HL-60 (cell line): ENCODE measurements at regions not wholly inside any gene's neighbourhood (a gene's known extent, or its start where the extent isn't known, plus 50 kb on each side); places are given as distances from the start of the nearest gene placed in this dataset.

Experiments
- DNase-seq, 2 experiments: peaks; one replicate each; pipeline ENCODE4 v3.0.0-alpha.2; 2010 to 2020; ENCODE audit warnings: low read depth in 1 of 2, low spot score in 1 of 2
- H3K27ac ChIP-seq: fragments of 250-450 bp; sonication (Bioruptor Pico); replicated peaks from 2 replicates; pipeline ENCODE4 v1.5.1; 2020; ENCODE audit warnings: mild to moderate bottlenecking, moderate library complexity
- H3K27me3 ChIP-seq: fragments of 250-450 bp; sonication (Bioruptor Pico); 2 replicates; pipeline ENCODE4 v1.5.1; 2021; ENCODE audit warnings: mild to moderate bottlenecking, moderate library complexity; ENCODE audit not compliant: insufficient read depth, poor library complexity, severe bottlenecking
- H3K4me3 ChIP-seq: replicated peaks from 2 replicates; pipeline ENCODE4 v1.5.1; 2011; ENCODE audit warnings: mild to moderate bottlenecking, control low read depth, low read length; ENCODE audit not compliant: insufficient read depth
- CTCF ChIP-seq: IDR thresholded peaks from one replicate; pipeline ENCODE4 v1.5.1; 2011; ENCODE audit warnings: low read length, control low read depth, inconsistent platforms; ENCODE audit not compliant: insufficient read depth
- GABPA ChIP-seq: IDR thresholded peaks from 2 replicates; pipeline ENCODE4 v1.6.1; 2012; ENCODE audit warnings: low read depth
- POLR2AphosphoS5 ChIP-seq: IDR thresholded peaks from 2 replicates; pipeline ENCODE4 v1.6.1; 2012; ENCODE audit warnings: low read depth
- SPI1 ChIP-seq: IDR thresholded peaks from 2 replicates; pipeline ENCODE4 v1.6.1; 2012; ENCODE audit warnings: low read depth, mild to moderate bottlenecking, borderline replicate concordance
- TF ChIP-seq, protein P1 (sequence below): IDR thresholded peaks from 2 replicates; pipeline ENCODE4 v1.6.1; 2012; ENCODE audit warnings: low read depth; ENCODE audit not compliant: insufficient replicate concordance

DNA sequence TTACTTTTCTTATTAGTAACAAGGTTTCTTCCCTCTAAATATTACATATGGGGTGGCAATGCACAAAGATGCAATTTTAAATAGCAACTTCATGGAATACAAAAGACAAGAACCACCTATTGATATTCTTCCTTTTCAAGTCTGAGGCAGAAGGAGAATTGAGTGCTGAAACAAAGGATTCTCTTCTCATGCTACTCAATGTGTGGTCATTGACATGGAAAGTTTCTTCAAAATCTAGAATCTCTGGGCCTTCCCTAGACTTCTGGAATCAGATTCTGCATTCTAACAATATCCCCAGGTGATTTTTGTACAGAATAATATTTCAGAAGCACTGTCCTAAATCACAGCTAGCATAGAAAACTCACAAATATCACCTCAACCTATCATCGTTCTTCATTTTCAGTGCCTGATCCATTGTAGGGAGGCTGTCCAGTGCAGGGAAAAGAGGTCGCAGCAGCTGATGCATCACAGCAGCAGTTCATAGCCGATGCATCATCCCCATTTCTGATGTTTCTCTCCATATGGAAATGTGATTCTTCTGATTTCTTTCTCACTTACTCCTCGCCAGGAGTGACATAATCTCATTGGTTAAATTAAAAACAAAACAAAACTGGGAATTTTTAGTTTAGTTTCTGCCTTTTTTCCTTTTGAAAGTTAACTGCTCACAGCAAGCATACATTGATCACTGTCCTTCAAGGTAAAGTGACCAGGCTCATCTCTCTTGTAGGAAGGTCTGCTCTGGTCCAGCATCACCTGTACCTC lies 139.5 kb upstream of the FAM83B start:
- no peak overlapping the region for H3K27ac ChIP-seq
- DNase-seq, result no peak
- H3K27me3 ChIP-seq, result no peaks in the 10 kb centered on the region
- TF ChIP-seq, protein P1, sequence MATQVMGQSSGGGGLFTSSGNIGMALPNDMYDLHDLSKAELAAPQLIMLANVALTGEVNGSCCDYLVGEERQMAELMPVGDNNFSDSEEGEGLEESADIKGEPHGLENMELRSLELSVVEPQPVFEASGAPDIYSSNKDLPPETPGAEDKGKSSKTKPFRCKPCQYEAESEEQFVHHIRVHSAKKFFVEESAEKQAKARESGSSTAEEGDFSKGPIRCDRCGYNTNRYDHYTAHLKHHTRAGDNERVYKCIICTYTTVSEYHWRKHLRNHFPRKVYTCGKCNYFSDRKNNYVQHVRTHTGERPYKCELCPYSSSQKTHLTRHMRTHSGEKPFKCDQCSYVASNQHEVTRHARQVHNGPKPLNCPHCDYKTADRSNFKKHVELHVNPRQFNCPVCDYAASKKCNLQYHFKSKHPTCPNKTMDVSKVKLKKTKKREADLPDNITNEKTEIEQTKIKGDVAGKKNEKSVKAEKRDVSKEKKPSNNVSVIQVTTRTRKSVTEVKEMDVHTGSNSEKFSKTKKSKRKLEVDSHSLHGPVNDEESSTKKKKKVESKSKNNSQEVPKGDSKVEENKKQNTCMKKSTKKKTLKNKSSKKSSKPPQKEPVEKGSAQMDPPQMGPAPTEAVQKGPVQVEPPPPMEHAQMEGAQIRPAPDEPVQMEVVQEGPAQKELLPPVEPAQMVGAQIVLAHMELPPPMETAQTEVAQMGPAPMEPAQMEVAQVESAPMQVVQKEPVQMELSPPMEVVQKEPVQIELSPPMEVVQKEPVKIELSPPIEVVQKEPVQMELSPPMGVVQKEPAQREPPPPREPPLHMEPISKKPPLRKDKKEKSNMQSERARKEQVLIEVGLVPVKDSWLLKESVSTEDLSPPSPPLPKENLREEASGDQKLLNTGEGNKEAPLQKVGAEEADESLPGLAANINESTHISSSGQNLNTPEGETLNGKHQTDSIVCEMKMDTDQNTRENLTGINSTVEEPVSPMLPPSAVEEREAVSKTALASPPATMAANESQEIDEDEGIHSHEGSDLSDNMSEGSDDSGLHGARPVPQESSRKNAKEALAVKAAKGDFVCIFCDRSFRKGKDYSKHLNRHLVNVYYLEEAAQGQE, result no peak
- TF ChIP-seq SPI1, result no peak
- TF ChIP-seq CTCF, result no peak
- TF ChIP-seq GABPA, result no peak
- no peak for TF ChIP-seq POLR2AphosphoS5
- no peak overlapping the region for H3K4me3 ChIP-seq

GRCh38 chr6:54710456-54710855 lies 136.1 kb upstream of the FAM83B start:
- TF ChIP-seq GABPA (no peak), CTCF (no peak), SPI1 (no peak), POLR2AphosphoS5 (no peak)
- TF ChIP-seq, protein P1, result no peak
- no peak overlapping the region for H3K4me3 ChIP-seq
- no peaks in the 10 kb centered on the region for H3K27me3 ChIP-seq
- DNase-seq, result no peak
- H3K27ac ChIP-seq, result no peak overlapping the region

DNA sequence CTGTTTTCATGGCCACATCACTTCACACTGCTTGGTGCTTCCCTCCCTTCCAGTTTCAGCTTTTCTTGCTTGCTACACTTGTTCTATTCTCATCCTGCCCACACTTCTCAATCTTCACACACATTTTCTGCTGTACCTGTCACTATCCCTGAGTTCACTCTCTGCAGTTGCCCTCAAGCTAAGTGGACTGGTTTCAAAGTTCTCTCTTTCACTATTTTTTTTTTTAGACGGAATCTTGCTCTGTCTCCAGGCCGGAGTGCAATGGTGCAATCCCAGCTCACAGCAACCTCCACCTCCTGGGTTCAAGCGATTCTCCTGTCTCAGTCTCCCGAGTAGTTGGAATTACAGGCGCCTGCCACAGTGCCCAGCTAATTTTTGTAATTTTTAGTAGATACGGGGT lies 130.6 kb upstream of the FAM83B start:
- TF ChIP-seq, protein P1, result no peak
- no peak for TF ChIP-seq CTCF
- TF ChIP-seq SPI1, result no peak
- TF ChIP-seq POLR2AphosphoS5, result no peak
- no peak for TF ChIP-seq GABPA
- no peak overlapping the region for H3K4me3 ChIP-seq

More for the DNA sequence above, 130.6 kb upstream of the FAM83B start:
- no peak overlapping the region for H3K27ac ChIP-seq
- no peaks in the 10 kb centered on the region for H3K27me3 ChIP-seq
- DNase-seq, result no peak
